Mesenchymal stem cell (in vitro differentiated cells and primary cell): ENCODE measurements at regions not wholly inside any gene's neighbourhood (a gene's known extent, or its start where the extent isn't known, plus 50 kb on each side); places are given as distances from the start of the nearest gene placed in this dataset.

ENCODE experiments used
- DNase-seq: peaks from one replicate; pipeline ENCODE4 v3.0.0-alpha.2; 2013
- H2AFZ ChIP-seq: one replicate; pipeline ENCODE4 v1.6.1; 2013; ENCODE audit warnings: low read depth, mild to moderate bottlenecking, control low read depth, inconsistent platforms, low read length, moderate library complexity
- H2AK5ac ChIP-seq: 2 replicates; pipeline ENCODE4 v1.6.1; 2013; ENCODE audit warnings: low read length, moderate library complexity, mild to moderate bottlenecking, inconsistent platforms; ENCODE audit not compliant: severe bottlenecking
- H2BK120ac ChIP-seq: one replicate; pipeline ENCODE4 v1.6.1; 2013; ENCODE audit warnings: low read depth, mild to moderate bottlenecking, inconsistent platforms, low read length, moderate library complexity
- H2BK12ac ChIP-seq, 2 experiments: one replicate each; pipeline ENCODE4 v1.6.1; 2013; ENCODE audit warnings: inconsistent platforms in 2 of 2, low read length in 2 of 2, mild to moderate bottlenecking in 2 of 2, moderate library complexity in 2 of 2, control low read depth in 1 of 2
- H2BK15ac ChIP-seq: one replicate; pipeline ENCODE4 v1.6.1; 2013; ENCODE audit warnings: mild to moderate bottlenecking, low read depth, inconsistent platforms; ENCODE audit not compliant: poor library complexity, severe bottlenecking
- H2BK5ac ChIP-seq: 2 replicates; pipeline ENCODE4 v1.6.1; 2013; ENCODE audit warnings: low read depth, mild to moderate bottlenecking, low read length, control low read depth, inconsistent platforms; ENCODE audit not compliant: poor library complexity, severe bottlenecking
- H3K14ac ChIP-seq, 2 experiments: one replicate each; pipeline ENCODE4 v1.6.1; 2013; ENCODE audit warnings: inconsistent platforms in 2 of 2, low read length in 2 of 2, control low read depth in 1 of 2, mild to moderate bottlenecking in 1 of 2, moderate library complexity in 1 of 2
- H3K18ac ChIP-seq, 2 experiments: one replicate each; pipeline ENCODE4 v1.6.1; 2013; ENCODE audit warnings: inconsistent platforms in 2 of 2, low read length in 2 of 2, control low read depth in 1 of 2, low read depth in 1 of 2, mild to moderate bottlenecking in 1 of 2
- H3K23ac ChIP-seq, 2 experiments: one replicate each; pipeline ENCODE4 v1.6.1; 2013; ENCODE audit warnings: inconsistent platforms in 2 of 2, low read length in 2 of 2, mild to moderate bottlenecking in 2 of 2, moderate library complexity in 2 of 2, control low read depth in 1 of 2
- H3K27ac ChIP-seq: 2 replicates; pipeline ENCODE4 v1.5.1; 2013; ENCODE audit warnings: mild to moderate bottlenecking, moderate library complexity, low read length, control low read depth, inconsistent platforms; ENCODE audit not compliant: poor library complexity, severe bottlenecking
- H3K27me3 ChIP-seq, 2 experiments: 2 replicates each; pipeline versions ENCODE4 v1.6.1 to v1.7.0; 2013; ENCODE audit warnings: low read length in 2 of 2, mild to moderate bottlenecking in 2 of 2, moderate library complexity in 2 of 2, control low read depth in 1 of 2, inconsistent platforms in 1 of 2; ENCODE audit not compliant: control insufficient read depth in 1 of 2, insufficient read depth in 1 of 2
- H3K36me3 ChIP-seq, 2 experiments: 2 replicates each; pipeline versions ENCODE4 v1.6.1 to v1.7.0; 2013; ENCODE audit warnings: low read length in 2 of 2, control low read depth in 1 of 2, inconsistent platforms in 1 of 2, low read depth in 1 of 2, mild to moderate bottlenecking in 1 of 2; ENCODE audit not compliant: insufficient read depth in 2 of 2, control insufficient read depth in 1 of 2
- H3K4ac ChIP-seq, 2 experiments: one replicate each; pipeline ENCODE4 v1.6.1; 2013; ENCODE audit warnings: inconsistent platforms in 2 of 2, low read length in 2 of 2, mild to moderate bottlenecking in 2 of 2, moderate library complexity in 2 of 2, control low read depth in 1 of 2, low read depth in 1 of 2
- H3K4me1 ChIP-seq: 2 replicates; pipeline ENCODE4 v1.6.1; 2013; ENCODE audit warnings: low read depth, low read length, control low read depth; ENCODE audit not compliant: control insufficient read depth, insufficient read depth
- H3K4me2 ChIP-seq: 2 replicates; pipeline ENCODE4 v1.6.1; 2013; ENCODE audit warnings: low read length, mild to moderate bottlenecking, inconsistent platforms; ENCODE audit not compliant: poor library complexity, severe bottlenecking
- H3K4me3 ChIP-seq, 2 experiments: 2 replicates each; pipeline versions ENCODE4 v1.5.1 to v1.7.0; 2013; ENCODE audit warnings: low read length in 2 of 2, mild to moderate bottlenecking in 2 of 2, control low read depth in 1 of 2, low read depth in 1 of 2; ENCODE audit not compliant: insufficient read depth in 1 of 2
- H3K79me1 ChIP-seq: replicated peaks from 2 replicates; pipeline ENCODE4 v1.6.1; 2013; ENCODE audit warnings: mild to moderate bottlenecking, control low read depth, low read length, inconsistent platforms; ENCODE audit not compliant: poor library complexity, severe bottlenecking
- H3K9ac ChIP-seq: 2 replicates; pipeline ENCODE4 v1.7.0; 2013; ENCODE audit warnings: mild to moderate bottlenecking, low read length, moderate library complexity
- H3K9me3 ChIP-seq: 2 replicates; pipeline ENCODE4 v1.7.0; 2013; ENCODE audit warnings: mild to moderate bottlenecking, low read length; ENCODE audit not compliant: control insufficient read depth
- H4K8ac ChIP-seq: one replicate; pipeline ENCODE4 v1.6.1; 2013; ENCODE audit warnings: inconsistent platforms, mild to moderate bottlenecking, low read length, moderate library complexity
- H4K91ac ChIP-seq: one replicate; pipeline ENCODE4 v1.6.1; 2013; ENCODE audit warnings: mild to moderate bottlenecking, low read length, inconsistent platforms
- WGBS: methylation state at CpG from one replicate; pipeline ENCODE4 v1.1.7; 2013; ENCODE audit warnings: mixed read lengths; 5-methylcytosine and 5-hydroxymethylcytosine counted together

- no peak overlapping the region for H3K27ac ChIP-seq
- WGBS, result 66% methylated on average over 5 of the region's 5 CpGs
Measured at GRCh38 chr7:1305873-1306272, 73.2 kb downstream of the UNCX start.

GRCh38 chr7:1307828-1308227 lies 75.2 kb downstream of the UNCX start:
- Histone ChIP-seq H3K9me3 (peaks cover 5% of the 10 kb centered on the region), H3K18ac (no peak overlapping the region), H2BK12ac (no peak overlapping the region), H3K23ac (no peak overlapping the region), H3K14ac (no peak overlapping the region), H3K27ac (no peak overlapping the region), H2BK15ac (no peak overlapping the region), H4K91ac (no peak overlapping the region), H3K4me3 (no peak overlapping the region), H3K36me3 (no peaks in the 10 kb centered on the region), H3K4ac (no peak overlapping the region), H3K4me2 (no peak overlapping the region), H3K27me3 (peaks cover 0 to 12% of the 10 kb centered on the region in 2 experiments), H3K9ac (no peak overlapping the region), H3K4me1 (no peaks in the 10 kb centered on the region), H2AFZ (no peak overlapping the region), H2BK120ac (no peak overlapping the region), H3K79me1 (no peaks in the 10 kb centered on the region), H2AK5ac (no peak overlapping the region), H2BK5ac (no peak overlapping the region), H4K8ac (no peak overlapping the region)
- WGBS, result 91% methylated on average over 14 of the region's 14 CpGs
- no peak for DNase-seq

More at GRCh38 chr7:1305873-1306272, 73.2 kb downstream of the UNCX start:
- H3K79me1 ChIP-seq, result no peaks in the 10 kb centered on the region
- H3K4me3 ChIP-seq, result no peak overlapping the region
- H3K9me3 ChIP-seq, result no peaks in the 10 kb centered on the region
- peaks cover 11 to 27% of the 10 kb centered on the region in 2 experiments for H3K27me3 ChIP-seq
- H3K18ac ChIP-seq, result no peak overlapping the region
- no peaks in the 10 kb centered on the region for H3K36me3 ChIP-seq
- H2BK12ac ChIP-seq, result no peak overlapping the region
- H3K4ac ChIP-seq, result no peak overlapping the region
- H2BK15ac ChIP-seq, result no peak overlapping the region
- H4K91ac ChIP-seq, result no peak overlapping the region
- no peak overlapping the region for H2BK5ac ChIP-seq
- no peak overlapping the region for H2AK5ac ChIP-seq
- H3K4me1 ChIP-seq, result no peaks in the 10 kb centered on the region
- no peak overlapping the region for H3K9ac ChIP-seq
- H3K14ac ChIP-seq, result no peak overlapping the region
- no peak overlapping the region for H3K4me2 ChIP-seq
- DNase-seq, result no peak
- no peak overlapping the region for H2AFZ ChIP-seq
- H3K23ac ChIP-seq, result no peak overlapping the region
- no peak overlapping the region for H2BK120ac ChIP-seq
- no peak overlapping the region for H4K8ac ChIP-seq

- no peak overlapping the region for H3K18ac ChIP-seq
- peaks cover 0 to 10% of the 10 kb centered on the region in 2 experiments for H3K27me3 ChIP-seq
- no peak overlapping the region for H4K91ac ChIP-seq
- H3K14ac ChIP-seq, result no peak overlapping the region
- no peak overlapping the region for H2BK12ac ChIP-seq
- H3K36me3 ChIP-seq, result no peaks in the 10 kb centered on the region
- no peak overlapping the region for H2BK120ac ChIP-seq
- H4K8ac ChIP-seq, result no peak overlapping the region
- DNase-seq, result no peak
- H3K9ac ChIP-seq, result no peak overlapping the region
- 92% methylated on average over 4 of the region's 4 CpGs for WGBS
- H3K4me2 ChIP-seq, result no peak overlapping the region
- no peak overlapping the region for H3K27ac ChIP-seq
- no peaks in the 10 kb centered on the region for H3K79me1 ChIP-seq
- H3K4me3 ChIP-seq, result no peak overlapping the region
- no peak overlapping the region for H2BK5ac ChIP-seq
- H3K23ac ChIP-seq, result no peak overlapping the region
- H2AFZ ChIP-seq, result no peak overlapping the region
- no peak overlapping the region for H3K4ac ChIP-seq
- H3K4me1 ChIP-seq, result no peaks in the 10 kb centered on the region
- peaks cover 6% of the 10 kb centered on the region for H3K9me3 ChIP-seq
- H2BK15ac ChIP-seq, result no peak overlapping the region
- H2AK5ac ChIP-seq, result no peak overlapping the region
Measured at GRCh38 chr7:1309290-1309689, 76.6 kb downstream of the UNCX start.

- no peak overlapping the region for H4K8ac ChIP-seq
- H3K4me1 ChIP-seq, result no peaks in the 10 kb centered on the region
- H2BK15ac ChIP-seq, result no peak overlapping the region
- no peak overlapping the region for H3K4ac ChIP-seq
- H3K9me3 ChIP-seq, result peaks cover 6% of the 10 kb centered on the region
- DNase-seq, result no peak
- H2AFZ ChIP-seq, result no peak overlapping the region
- no peaks in the 10 kb centered on the region for H3K36me3 ChIP-seq
- H2BK12ac ChIP-seq, result no peak overlapping the region
- no peak overlapping the region for H2BK5ac ChIP-seq
- no peak overlapping the region for H3K9ac ChIP-seq
- no peaks in the 10 kb centered on the region for H3K79me1 ChIP-seq
- WGBS, result 76% methylated on average over 6 of the region's 7 CpGs
- no peak overlapping the region for H3K27ac ChIP-seq
- H3K14ac ChIP-seq, result no peak overlapping the region
- H3K23ac ChIP-seq, result no peak overlapping the region
- peaks cover 0 to 10% of the 10 kb centered on the region in 2 experiments for H3K27me3 ChIP-seq
- H3K4me3 ChIP-seq, result no peak overlapping the region
- no peak overlapping the region for H2AK5ac ChIP-seq
- H2BK120ac ChIP-seq, result no peak overlapping the region
- H3K18ac ChIP-seq, result no peak overlapping the region
- no peak overlapping the region for H3K4me2 ChIP-seq
- no peak overlapping the region for H4K91ac ChIP-seq
Measured at GRCh38 chr7:1309996-1310395, 77.3 kb downstream of the UNCX start.
